HUES6 (cell line): ENCODE measurements at regions not wholly inside any gene's neighbourhood (a gene's known extent, or its start where the extent isn't known, plus 50 kb on each side); places are given as distances from the start of the nearest gene placed in this dataset.

Source experiments
- H3K27ac ChIP-seq: 2 replicates; pipeline ENCODE4 v1.7.0; 2013; ENCODE audit warnings: low read depth, mild to moderate bottlenecking, low read length, inconsistent platforms
- H3K27me3 ChIP-seq: 2 replicates; pipeline ENCODE4 v1.6.1; 2013; ENCODE audit warnings: low read length; ENCODE audit not compliant: control insufficient read depth, insufficient read depth
- H3K36me3 ChIP-seq: 2 replicates; pipeline ENCODE4 v1.6.1; 2013; ENCODE audit warnings: low read length; ENCODE audit not compliant: control insufficient read depth, insufficient read depth
- H3K4me1 ChIP-seq: 2 replicates; pipeline ENCODE4 v1.6.1; 2013; ENCODE audit warnings: low read length; ENCODE audit not compliant: control insufficient read depth, insufficient read depth
- H3K4me3 ChIP-seq: 2 replicates; pipeline ENCODE4 v1.5.1; 2013; ENCODE audit warnings: low read depth, low read length
- H3K9ac ChIP-seq: one replicate; pipeline ENCODE4 v1.6.1; 2013; ENCODE audit warnings: mild to moderate bottlenecking, low read length
- H3K9me3 ChIP-seq: 2 replicates; pipeline ENCODE4 v1.6.1; 2013; ENCODE audit warnings: low read depth, low read length; ENCODE audit not compliant: control insufficient read depth, insufficient read depth

DNA sequence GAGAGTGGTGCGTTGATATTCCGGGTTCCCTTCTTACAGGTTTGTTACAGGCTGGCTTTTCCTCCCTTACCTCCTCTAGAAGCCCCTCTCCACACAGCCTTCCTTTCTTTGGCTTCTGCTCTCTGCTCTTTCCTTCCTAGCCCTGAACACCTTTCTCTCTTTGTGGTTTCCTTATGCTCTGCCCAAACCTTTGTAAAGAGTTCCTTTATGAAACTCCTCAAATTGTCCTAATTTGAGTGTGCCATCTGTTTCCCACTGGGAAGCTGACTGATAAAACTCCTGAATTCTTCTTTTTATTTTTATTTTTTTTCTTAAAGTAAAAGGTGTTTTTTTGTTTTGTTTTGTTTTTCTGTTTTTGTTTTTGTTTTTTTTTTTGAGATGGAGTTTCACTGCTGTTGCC is 60.1 kb upstream of the OTX2 start:
- Histone ChIP-seq H3K4me3 (no peak overlapping the region), H3K9me3 (no peaks in the 10 kb centered on the region), H3K4me1 (no peaks in the 10 kb centered on the region), H3K9ac (no peak overlapping the region), H3K36me3 (no peaks in the 10 kb centered on the region), H3K27ac (no peak overlapping the region), H3K27me3 (peaks cover 40% of the 10 kb centered on the region)

DNA sequence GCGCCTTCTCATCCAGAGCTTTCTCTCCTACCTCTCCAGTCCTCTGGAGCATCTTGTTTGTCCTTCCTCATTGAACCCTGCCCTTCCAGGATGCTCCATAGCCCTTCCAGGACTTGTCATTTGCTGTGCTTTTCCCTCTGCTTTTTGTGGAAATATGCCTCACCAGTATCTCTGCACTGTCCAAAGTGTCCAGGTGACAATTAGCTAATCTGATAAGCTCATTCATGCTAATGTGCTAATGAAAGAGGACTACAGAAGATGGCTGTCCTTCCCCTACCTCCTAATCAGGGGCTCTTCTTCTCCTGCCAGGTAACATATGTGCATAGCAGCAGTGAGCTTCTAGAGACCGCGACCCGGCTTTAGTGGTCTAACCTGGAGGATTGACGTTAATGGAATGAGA is 58.4 kb upstream of the OTX2 start:
- Histone ChIP-seq H3K36me3 (no peaks in the 10 kb centered on the region), H3K4me1 (no peaks in the 10 kb centered on the region), H3K27me3 (peaks cover 37% of the 10 kb centered on the region), H3K4me3 (no peak overlapping the region), H3K27ac (no peak overlapping the region), H3K9me3 (no peaks in the 10 kb centered on the region), H3K9ac (no peak overlapping the region)

DNA sequence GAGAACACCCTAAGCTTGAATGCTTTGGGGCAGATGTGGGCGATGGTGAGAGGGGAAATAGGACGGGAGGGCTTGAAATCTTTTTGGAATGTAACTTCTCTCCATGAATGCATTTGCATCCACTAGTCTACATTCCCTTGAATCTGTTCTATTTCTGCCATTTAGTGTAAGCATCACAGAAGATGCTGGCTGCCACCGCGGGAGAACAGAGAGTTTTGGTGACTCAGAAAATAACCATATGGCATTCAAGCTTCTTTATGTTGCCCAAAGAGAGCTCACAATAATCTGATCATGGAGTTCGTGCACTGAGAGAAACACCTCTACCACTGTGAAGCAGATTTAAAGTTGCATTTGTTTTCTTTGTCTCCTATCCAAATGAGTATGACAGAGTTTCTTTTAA is 52.6 kb upstream of the OTX2 start:
- Histone ChIP-seq H3K27me3 (peaks cover 47% of the 10 kb centered on the region), H3K27ac (no peak overlapping the region), H3K9me3 (no peaks in the 10 kb centered on the region), H3K36me3 (no peaks in the 10 kb centered on the region), H3K4me3 (no peak overlapping the region), H3K9ac (no peak overlapping the region), H3K4me1 (peaks cover 6% of the 10 kb centered on the region)

DNA sequence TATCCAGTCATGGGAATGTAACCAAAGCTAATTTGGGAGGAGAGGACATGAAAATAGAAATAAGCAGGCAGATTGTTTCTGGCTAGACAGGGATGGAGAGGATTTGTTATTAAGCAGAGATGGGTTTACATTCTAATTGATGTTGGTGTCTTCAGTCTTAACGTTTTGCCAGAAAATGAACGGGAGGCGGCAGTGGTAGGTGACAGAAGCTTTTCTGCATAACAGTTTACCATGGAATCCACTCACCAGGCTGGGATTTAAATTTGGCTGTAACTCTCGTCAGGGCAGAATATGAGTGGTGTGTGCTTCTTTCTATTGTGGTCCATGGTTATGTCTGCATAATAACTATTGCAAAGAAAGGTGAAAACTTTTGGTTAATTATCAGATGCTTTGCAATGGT is 50.2 kb upstream of the OTX2 start:
- Histone ChIP-seq H3K27me3 (peaks cover 64% of the 10 kb centered on the region), H3K9ac (no peak overlapping the region), H3K4me3 (no peak overlapping the region), H3K27ac (no peak overlapping the region), H3K4me1 (peaks cover 21% of the 10 kb centered on the region), H3K9me3 (no peaks in the 10 kb centered on the region), H3K36me3 (no peaks in the 10 kb centered on the region)
